Nephron progenitor cell (in vitro differentiated cells): ENCODE measurements at regions not wholly inside any gene's neighbourhood (a gene's known extent, or its start where the extent isn't known, plus 50 kb on each side); places are given as distances from the start of the nearest gene placed in this dataset.

Experiments used
- DNase-seq: peaks from one replicate; pipeline ENCODE4 v3.0.0; 2021
- H3K27ac Mint-ChIP-seq: 2 replicates; pipeline ENCODE4 v1.8.0; 2021; ENCODE audit warnings: mild to moderate bottlenecking, moderate library complexity, mixed read lengths
- H3K27me3 Mint-ChIP-seq: 2 replicates; pipeline ENCODE4 v1.8.0; 2021; ENCODE audit warnings: mild to moderate bottlenecking, low read depth, mixed read lengths; ENCODE audit not compliant: poor library complexity
- H3K36me3 Mint-ChIP-seq: 2 replicates; pipeline ENCODE4 v1.8.0; 2021; ENCODE audit warnings: low read depth, mixed read lengths
- H3K4me1 Mint-ChIP-seq: 2 replicates; pipeline ENCODE4 v1.8.0; 2021; ENCODE audit warnings: mixed read lengths
- H3K4me3 Mint-ChIP-seq: 2 replicates; pipeline ENCODE4 v1.8.0; 2021; ENCODE audit warnings: mild to moderate bottlenecking, moderate library complexity, mixed read lengths
- H3K9me3 Mint-ChIP-seq: 2 replicates; pipeline ENCODE4 v1.8.0; 2021; ENCODE audit warnings: mild to moderate bottlenecking, moderate library complexity, mixed read lengths
- CTCF ChIP-seq: fragments of 200-600 bp; sonication (generic); IDR thresholded peaks from 2 replicates; pipeline ENCODE4 v1.5.0; 2021; ENCODE audit warnings: antibody characterized with exemption

GRCh38 chr3:87125116-87125515 is 102.0 kb upstream of the CHMP2B start:
- H3K27me3 Mint-ChIP-seq, result no peaks in the 10 kb centered on the region
- no peaks in the 10 kb centered on the region for H3K9me3 Mint-ChIP-seq
- H3K4me3 Mint-ChIP-seq, result no peak overlapping the region
- no peaks in the 10 kb centered on the region for H3K4me1 Mint-ChIP-seq
- no peak overlapping the region for H3K27ac Mint-ChIP-seq
- no peak for DNase-seq
- TF ChIP-seq CTCF, result no peak
- no peaks in the 10 kb centered on the region for H3K36me3 Mint-ChIP-seq

GRCh38 chr3:87122766-87123165 is 104.3 kb upstream of the CHMP2B start:
- Mint-ChIP-seq H3K36me3 (no peaks in the 10 kb centered on the region), H3K4me1 (no peaks in the 10 kb centered on the region), H3K27ac (no peak overlapping the region), H3K27me3 (no peaks in the 10 kb centered on the region), H3K9me3 (no peaks in the 10 kb centered on the region), H3K4me3 (no peak overlapping the region)
- TF ChIP-seq CTCF, result no peak
- DNase-seq, result no peak

- no peak for DNase-seq
- H3K36me3 Mint-ChIP-seq, result no peaks in the 10 kb centered on the region
- H3K27ac Mint-ChIP-seq, result no peak overlapping the region
- no peak overlapping the region for H3K4me3 Mint-ChIP-seq
- H3K4me1 Mint-ChIP-seq, result no peaks in the 10 kb centered on the region
- no peak for TF ChIP-seq CTCF
- no peaks in the 10 kb centered on the region for H3K9me3 Mint-ChIP-seq
- no peaks in the 10 kb centered on the region for H3K27me3 Mint-ChIP-seq
These were observed 105.3 kb upstream of the CHMP2B start for GRCh38 chr3:87121856-87122255.

- Mint-ChIP-seq H3K27me3 (no peaks in the 10 kb centered on the region), H3K27ac (no peak overlapping the region), H3K9me3 (no peaks in the 10 kb centered on the region), H3K4me3 (no peak overlapping the region), H3K36me3 (no peaks in the 10 kb centered on the region), H3K4me1 (no peaks in the 10 kb centered on the region)
- TF ChIP-seq CTCF, result no peak
- DNase-seq, result no peak
These were observed 106.2 kb upstream of the CHMP2B start for GRCh38 chr3:87120881-87121280.

- no peak overlapping the region for H3K4me3 Mint-ChIP-seq
- no peaks in the 10 kb centered on the region for H3K4me1 Mint-ChIP-seq
- H3K9me3 Mint-ChIP-seq, result no peaks in the 10 kb centered on the region
- H3K36me3 Mint-ChIP-seq, result no peaks in the 10 kb centered on the region
- no peak for DNase-seq
- H3K27me3 Mint-ChIP-seq, result no peaks in the 10 kb centered on the region
- no peak overlapping the region for H3K27ac Mint-ChIP-seq
- TF ChIP-seq CTCF, result no peak
These were observed 106.9 kb upstream of the CHMP2B start for GRCh38 chr3:87120236-87120635.

GRCh38 chr3:87109465-87109864 is 117.6 kb upstream of the CHMP2B start:
- H3K27ac Mint-ChIP-seq, result no peak overlapping the region
- TF ChIP-seq CTCF, result no peak
- H3K4me1 Mint-ChIP-seq, result no peaks in the 10 kb centered on the region
- H3K9me3 Mint-ChIP-seq, result peaks cover 15% of the 10 kb centered on the region
- no peaks in the 10 kb centered on the region for H3K36me3 Mint-ChIP-seq
- no peak for DNase-seq
- H3K27me3 Mint-ChIP-seq, result peaks cover 2% of the 10 kb centered on the region
- H3K4me3 Mint-ChIP-seq, result no peak overlapping the region
